Left cardiac atrium (tissue), 4 donors: ENCODE measurements at regions not wholly inside any gene's neighbourhood (a gene's known extent, or its start where the extent isn't known, plus 50 kb on each side); places are given as distances from the start of the nearest gene placed in this dataset.

Experiments
- ATAC-seq, 2 donors: fragments of 200-7000 bp; cut with Tn5 transposase; one replicate each; pipeline ENCODE4 v1.9.1; 2020; ENCODE audit warnings: mild to moderate bottlenecking in 2 of 2, moderate library complexity in 2 of 2
- DNase-seq: peaks from one replicate; pipeline ENCODE4 v3.0.0-alpha.2; 2020
- intact Hi-C, 2 donors: fragments of 100-400 bp; cut with DNase I; formaldehyde crosslinking; loops; one replicate each; pipeline versions ENCODE4 v1.14.1 to v1.15.1; 2022 to 2023
- donor health status: DM: no; HTN: yes; CAD: no.
- donor health status: DM: no; HTN: yes; CAD: no; lungs with severe emphysema.
- donor health status: DM: yes; HTN: yes; CAD: no.
- donor health status: Dilated cardiomyopathy.

GRCh38 chr21:34298534-34299167 lies 65.2 kb upstream of the KCNE2 start:
- intact Hi-C loops = no loop called here
- DNase-seq = no peak
- peak in 1 of 2 donors; percentile 70 for ATAC-seq

- DNase-seq (no peak), ATAC-seq (no peak)
- intact Hi-C loops = no loop called here
Measured at GRCh38 chr21:34299168-34299539, 64.7 kb upstream of the KCNE2 start.

GRCh38 chr21:34302521-34302920 lies 61.3 kb upstream of the KCNE2 start:
- intact Hi-C loops = no loop called here
- no peak for ATAC-seq
- DNase-seq = no peak

GRCh38 chr21:34305605-34306604 lies 57.9 kb upstream of the KCNE2 start:
- DNase-seq = no peak
- intact Hi-C loops = no loop called here
- ATAC-seq = peak; percentile 46 to 79

GRCh38 chr21:34307991-34308532 lies 55.7 kb upstream of the KCNE2 start:
- no peak for ATAC-seq
- intact Hi-C loops = no loop called here
- no peak for DNase-seq

- ATAC-seq = peak in 1 of 2 donors; percentile 84
- intact Hi-C loops = no loop called here
- DNase-seq = no peak
Measured at GRCh38 chr21:34311561-34312330, 52.1 kb upstream of the KCNE2 start.

- DNase-seq (no peak), ATAC-seq (no peak)
- intact Hi-C loops = no loop called here
Measured at GRCh38 chr21:34313116-34313515, 50.7 kb upstream of the KCNE2 start.
